A673 (cell line): ENCODE measurements at regions not wholly inside any gene's neighbourhood (a gene's known extent, or its start where the extent isn't known, plus 50 kb on each side); places are given as distances from the start of the nearest gene placed in this dataset.

Experiments
- EZH2 ChIP-seq: fragments of 200-600 bp; sonication (generic); IDR thresholded peaks from 2 replicates; pipeline ENCODE4 v1.6.1; 2017; ENCODE audit warnings: borderline replicate concordance, low read depth, mild to moderate bottlenecking, mixed read lengths, antibody characterized with exemption, low read length; ENCODE audit not compliant: poor library complexity, severe bottlenecking
- TF ChIP-seq, protein P1 (sequence below): fragments of 300-800, 200-600 bp; sonication (generic); conservative IDR thresholded peaks from 2 replicates; pipeline ENCODE4 v1.5.1; 2017; ENCODE audit warnings: low read depth, mild to moderate bottlenecking, antibody characterized with exemption, low read length, moderate library complexity, mixed read lengths

DNA sequence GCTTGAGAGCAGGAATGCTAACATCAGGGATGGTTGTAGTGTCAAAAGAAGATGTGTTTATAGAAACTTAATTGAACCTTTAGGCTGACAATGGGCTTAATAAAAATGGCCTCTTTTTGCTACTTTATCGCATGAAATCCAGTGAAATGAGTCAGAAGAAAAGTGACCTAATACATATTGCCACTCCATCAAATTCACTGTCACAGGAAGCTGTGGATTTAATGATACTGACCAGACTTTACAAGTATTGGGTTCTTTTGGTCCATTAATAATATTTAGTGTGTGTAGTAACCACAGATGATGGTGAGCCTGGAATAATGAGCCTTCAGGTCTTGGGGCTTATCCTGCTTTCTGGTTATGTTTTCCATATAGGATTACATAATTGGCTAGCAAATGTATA lies 231.8 kb upstream of the GMDS start:
- TF ChIP-seq, protein P1, sequence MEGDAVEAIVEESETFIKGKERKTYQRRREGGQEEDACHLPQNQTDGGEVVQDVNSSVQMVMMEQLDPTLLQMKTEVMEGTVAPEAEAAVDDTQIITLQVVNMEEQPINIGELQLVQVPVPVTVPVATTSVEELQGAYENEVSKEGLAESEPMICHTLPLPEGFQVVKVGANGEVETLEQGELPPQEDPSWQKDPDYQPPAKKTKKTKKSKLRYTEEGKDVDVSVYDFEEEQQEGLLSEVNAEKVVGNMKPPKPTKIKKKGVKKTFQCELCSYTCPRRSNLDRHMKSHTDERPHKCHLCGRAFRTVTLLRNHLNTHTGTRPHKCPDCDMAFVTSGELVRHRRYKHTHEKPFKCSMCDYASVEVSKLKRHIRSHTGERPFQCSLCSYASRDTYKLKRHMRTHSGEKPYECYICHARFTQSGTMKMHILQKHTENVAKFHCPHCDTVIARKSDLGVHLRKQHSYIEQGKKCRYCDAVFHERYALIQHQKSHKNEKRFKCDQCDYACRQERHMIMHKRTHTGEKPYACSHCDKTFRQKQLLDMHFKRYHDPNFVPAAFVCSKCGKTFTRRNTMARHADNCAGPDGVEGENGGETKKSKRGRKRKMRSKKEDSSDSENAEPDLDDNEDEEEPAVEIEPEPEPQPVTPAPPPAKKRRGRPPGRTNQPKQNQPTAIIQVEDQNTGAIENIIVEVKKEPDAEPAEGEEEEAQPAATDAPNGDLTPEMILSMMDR, result no peak
- TF ChIP-seq EZH2, result no peak
